CD14-positive monocyte (primary cell): ENCODE measurements at regions not wholly inside any gene's neighbourhood (a gene's known extent, or its start where the extent isn't known, plus 50 kb on each side); places are given as distances from the start of the nearest gene placed in this dataset.
A peak's percentile ranks its signal among the peaks of the same experiment; 100 is the strongest.

Source experiments
- DNase-seq, 3 donors: peaks; one replicate each; pipeline ENCODE4 v3.0.0-alpha.2; 2011 to 2022
- H2AFZ ChIP-seq: 2 replicates; pipeline ENCODE4 v1.6.0; 2012; ENCODE audit warnings: mild to moderate bottlenecking, low read depth, low read length, inconsistent platforms; ENCODE audit not compliant: insufficient read depth, poor library complexity, severe bottlenecking
- H3K27ac ChIP-seq, 2 donors: 1 replicate in 1 of 2; 2 replicates in 1 of 2; pipeline ENCODE4 v1.5.1; 2012 to 2013; ENCODE audit warnings: low read length in 2 of 2, control low read depth in 1 of 2, inconsistent platforms in 1 of 2, low read depth in 1 of 2, mild to moderate bottlenecking in 1 of 2
- H3K27me3 ChIP-seq, 2 donors: one replicate each; pipeline versions ENCODE4 v1.6.0 to v1.6.1; 2011 to 2013; ENCODE audit warnings: low read length in 2 of 2; ENCODE audit not compliant: control insufficient read depth in 2 of 2, insufficient read depth in 2 of 2
- H3K36me3 ChIP-seq, 2 donors: replicated peaks in 1 of 2; 1 replicate in 1 of 2; 2 replicates in 1 of 2; pipeline versions ENCODE4 v1.5.1 to v1.6.1; 2012 to 2013; ENCODE audit warnings: low read length in 2 of 2, control low read depth in 1 of 2, inconsistent platforms in 1 of 2, mild to moderate bottlenecking in 1 of 2; ENCODE audit not compliant: insufficient read depth in 2 of 2, control insufficient read depth in 1 of 2
- H3K4me1 ChIP-seq, 2 donors: 1 replicate in 1 of 2; 2 replicates in 1 of 2; pipeline versions ENCODE4 v1.5.1 to v1.6.1; 2012 to 2013; ENCODE audit warnings: low read length in 2 of 2, control low read depth in 1 of 2, inconsistent platforms in 1 of 2, mild to moderate bottlenecking in 1 of 2, moderate library complexity in 1 of 2; ENCODE audit not compliant: insufficient read depth in 2 of 2, control insufficient read depth in 1 of 2
- H3K4me2 ChIP-seq: replicated peaks from 2 replicates; pipeline ENCODE3; 2012; ENCODE audit warnings: low read length, moderate library complexity, mild to moderate bottlenecking; ENCODE audit not compliant: poor library complexity, severe bottlenecking; ENCODE audit errors: extremely low read depth
- H3K4me3 ChIP-seq, 3 experiments: fragments of 200-600 bp in 1 of 3; sonication (generic) in 1 of 3; replicated peaks in 1 of 3; 1 replicate in 2 of 3; 2 replicates in 1 of 3; pipeline ENCODE4 v1.5.1; 2011 to 2013; ENCODE audit warnings: low read length in 3 of 3, mild to moderate bottlenecking in 3 of 3, control low read depth in 2 of 3, low read depth in 2 of 3, inconsistent platforms in 1 of 3, moderate library complexity in 1 of 3
- H3K79me2 ChIP-seq: 2 replicates; pipeline ENCODE4 v1.6.0; 2012; ENCODE audit warnings: mild to moderate bottlenecking, control low read depth, inconsistent platforms, low read length, moderate library complexity; ENCODE audit not compliant: insufficient read depth
- H3K9ac ChIP-seq: 2 replicates; pipeline ENCODE4 v1.6.0; 2017; ENCODE audit warnings: low read length, mild to moderate bottlenecking; ENCODE audit not compliant: insufficient read depth, poor library complexity, severe bottlenecking
- H3K9me3 ChIP-seq, 2 donors: replicated peaks in 1 of 2; 1 replicate in 1 of 2; 2 replicates in 1 of 2; pipeline versions ENCODE4 v1.5.1 to v1.6.1; 2012 to 2013; ENCODE audit warnings: low read length in 2 of 2, control low read depth in 1 of 2; ENCODE audit not compliant: control insufficient read depth in 1 of 2, insufficient read depth in 1 of 2
- H4K20me1 ChIP-seq: 2 replicates; pipeline ENCODE4 v1.6.0; 2012; ENCODE audit warnings: mild to moderate bottlenecking, low read length, control low read depth, moderate library complexity; ENCODE audit not compliant: insufficient read depth
- H3K27ac Mint-ChIP-seq, 7 donors: one replicate each; pipeline ENCODE4 v1.8.0; 2020; ENCODE audit warnings: mild to moderate bottlenecking in 7 of 7, mixed read lengths in 7 of 7, moderate library complexity in 6 of 7, inconsistent platforms in 2 of 7
- H3K27me3 Mint-ChIP-seq, 3 donors: one replicate each; pipeline ENCODE4 v1.8.0; 2021 to 2022; ENCODE audit warnings: low read depth in 3 of 3, mild to moderate bottlenecking in 3 of 3, mixed read lengths in 3 of 3, moderate library complexity in 3 of 3, inconsistent platforms in 1 of 3
- H3K36me3 Mint-ChIP-seq, 2 donors: one replicate each; pipeline ENCODE4 v1.8.0; 2020; ENCODE audit warnings: mixed read lengths in 2 of 2, inconsistent platforms in 1 of 2, mild to moderate bottlenecking in 1 of 2
- H3K4me1 Mint-ChIP-seq: one replicate; pipeline ENCODE4 v1.8.0; 2020; ENCODE audit warnings: mild to moderate bottlenecking, mixed read lengths
- H3K4me3 Mint-ChIP-seq, 2 donors: one replicate each; pipeline ENCODE4 v1.8.0; 2020; ENCODE audit warnings: mild to moderate bottlenecking in 2 of 2, mixed read lengths in 2 of 2, moderate library complexity in 1 of 2
- H3K9me3 Mint-ChIP-seq, 7 donors: one replicate each; pipeline ENCODE4 v1.8.0; 2020 to 2022; ENCODE audit warnings: mixed read lengths in 7 of 7, mild to moderate bottlenecking in 6 of 7, moderate library complexity in 6 of 7, inconsistent platforms in 2 of 7
- WGBS: methylation state at CpG from one replicate; pipeline ENCODE4 v1.1.5; 2013; ENCODE audit warnings: missing lambda C conversion rate; ENCODE audit not compliant: insufficient coverage; 5-methylcytosine and 5-hydroxymethylcytosine counted together
- intact Hi-C, 2 donors: fragments of 100-400 bp; cut with micrococcal nuclease; formaldehyde crosslinking; loops; one replicate each; pipeline versions ENCODE4 v1.15.0 to v1.15.1; 2023
- TF ChIP-seq, protein P1 (sequence below): fragments of 200-600 bp; IDR thresholded peaks from one replicate; pipeline ENCODE4 v1.8.0; 2022; ENCODE audit warnings: antibody characterized with exemption, mild to moderate bottlenecking

- Histone ChIP-seq H3K36me3 (no peaks in the 10 kb centered on the region), H3K9me3 (no peaks in the 10 kb centered on the region), H3K27ac (no peak overlapping the region), H3K4me1 (peaks cover 22 to 23% of the 10 kb centered on the region in 2 donors), H3K79me2 (no peaks in the 10 kb centered on the region), H3K4me2 (no peak overlapping the region), H3K9ac (no peak overlapping the region), H3K27me3 (no peaks in the 10 kb centered on the region), H3K4me3 (no peak overlapping the region), H4K20me1 (no peaks in the 10 kb centered on the region), H2AFZ (no peak overlapping the region)
- Mint-ChIP-seq H3K9me3 (peaks cover 0 to 4% (median 0%) of the 10 kb centered on the region in 7 donors), H3K36me3 (no peaks in the 10 kb centered on the region), H3K4me3 (no peak overlapping the region), H3K27me3 (peaks cover 3 to 14% (median 6%) of the 10 kb centered on the region in 3 donors), H3K4me1 (peaks cover 17% of the 10 kb centered on the region), H3K27ac (no peak overlapping the region)
- no peak for DNase-seq
- intact Hi-C loops: loop anchor here in 1 of 2 donors (10.0 kb wide), 1 partner anchor 88 kb away; no protein-coding TSS in a partner anchor
- 83% methylated on average over 7 of the region's 13 CpGs for WGBS
- TF ChIP-seq, protein P1, sequence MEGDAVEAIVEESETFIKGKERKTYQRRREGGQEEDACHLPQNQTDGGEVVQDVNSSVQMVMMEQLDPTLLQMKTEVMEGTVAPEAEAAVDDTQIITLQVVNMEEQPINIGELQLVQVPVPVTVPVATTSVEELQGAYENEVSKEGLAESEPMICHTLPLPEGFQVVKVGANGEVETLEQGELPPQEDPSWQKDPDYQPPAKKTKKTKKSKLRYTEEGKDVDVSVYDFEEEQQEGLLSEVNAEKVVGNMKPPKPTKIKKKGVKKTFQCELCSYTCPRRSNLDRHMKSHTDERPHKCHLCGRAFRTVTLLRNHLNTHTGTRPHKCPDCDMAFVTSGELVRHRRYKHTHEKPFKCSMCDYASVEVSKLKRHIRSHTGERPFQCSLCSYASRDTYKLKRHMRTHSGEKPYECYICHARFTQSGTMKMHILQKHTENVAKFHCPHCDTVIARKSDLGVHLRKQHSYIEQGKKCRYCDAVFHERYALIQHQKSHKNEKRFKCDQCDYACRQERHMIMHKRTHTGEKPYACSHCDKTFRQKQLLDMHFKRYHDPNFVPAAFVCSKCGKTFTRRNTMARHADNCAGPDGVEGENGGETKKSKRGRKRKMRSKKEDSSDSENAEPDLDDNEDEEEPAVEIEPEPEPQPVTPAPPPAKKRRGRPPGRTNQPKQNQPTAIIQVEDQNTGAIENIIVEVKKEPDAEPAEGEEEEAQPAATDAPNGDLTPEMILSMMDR: no peak
Observed at GRCh38 chrX:40262157-40263013, 164.6 kb upstream of the BCOR start.

DNA sequence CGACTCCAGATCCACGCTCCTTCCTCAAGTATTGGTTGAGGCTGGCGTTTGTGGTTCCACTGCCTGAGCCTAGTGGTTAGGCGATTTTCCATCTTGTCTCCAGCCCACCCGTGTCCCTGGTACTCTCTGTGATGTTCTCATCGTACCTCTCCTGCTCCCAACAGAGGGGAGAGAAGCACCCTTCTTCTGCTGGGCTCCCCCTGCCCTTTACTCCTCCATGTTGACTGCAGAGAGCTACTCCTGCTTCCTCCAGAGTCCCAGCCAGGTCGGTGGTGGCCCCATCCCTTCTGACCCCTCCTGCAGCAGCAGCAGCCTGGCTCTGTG lies 164.0 kb upstream of the BCOR start:
- no peaks in the 10 kb centered on the region for H4K20me1 ChIP-seq
- whole genome bisulfite sequencing: 100% methylated on average over 1 of the region's 7 CpGs
- H3K79me2 ChIP-seq: no peaks in the 10 kb centered on the region
- H3K27ac ChIP-seq: no peak overlapping the region
- Mint-ChIP-seq H3K4me1 (peaks cover 15% of the 10 kb centered on the region), H3K27me3 (peaks cover 3 to 8% (median 6%) of the 10 kb centered on the region in 3 donors), H3K36me3 (no peaks in the 10 kb centered on the region), H3K9me3 (peaks cover 0 to 4% (median 0%) of the 10 kb centered on the region in 7 donors), H3K27ac (peak overlapping the region in 1 of 7 donors; percentile 53), H3K4me3 (no peak overlapping the region)
- TF ChIP-seq, protein P1: no peak
- no peak overlapping the region for H3K4me2 ChIP-seq
- no peak overlapping the region for H3K4me3 ChIP-seq
- no peaks in the 10 kb centered on the region for H3K9me3 ChIP-seq
- no peaks in the 10 kb centered on the region for H3K36me3 ChIP-seq
- H3K4me1 ChIP-seq: peaks cover 17% of the 10 kb centered on the region in 2 donors
- DNase-seq: no peak
- H3K27me3 ChIP-seq: no peaks in the 10 kb centered on the region
- H2AFZ ChIP-seq: no peak overlapping the region
- intact Hi-C loops: loop anchor here in 1 of 2 donors (10.0 kb wide), 1 partner anchor 87 kb away; no protein-coding TSS in a partner anchor
- H3K9ac ChIP-seq: no peak overlapping the region
